CD4-positive, alpha-beta memory T cell (primary cell): ENCODE measurements at regions not wholly inside any gene's neighbourhood (a gene's known extent, or its start where the extent isn't known, plus 50 kb on each side); places are given as distances from the start of the nearest gene placed in this dataset.

ENCODE experiments used
- CTCF ChIA-PET: fragments of 350-600 bp; sonication (Branson Sonifier 250); formaldehyde crosslinking; loops from one replicate; lab custom pipeline; 2021; ENCODE audit warnings: inconsistent platforms; ENCODE audit not compliant: partially characterized antibody; lab: Charles Lee
- POLR2A ChIA-PET: fragments of 350-600 bp; sonication (Branson Sonifier 250); formaldehyde crosslinking; loops from one replicate; lab custom pipeline; 2021; ENCODE audit not compliant: partially characterized antibody; lab: Charles Lee
- DNase-seq, 5 donors: peaks; one replicate each; pipeline versions ENCODE4 v3.0.0 to v3.0.0-alpha.2; 2020 to 2022; ENCODE audit warnings: mixed read lengths in 1 of 5
- H3K27ac ChIP-seq: one replicate; pipeline ENCODE4 v1.7.0; 2013; ENCODE audit warnings: low read depth, low read length
- H3K27me3 ChIP-seq: 2 replicates; pipeline ENCODE4 v1.7.0; 2013; ENCODE audit warnings: mild to moderate bottlenecking, low read length, moderate library complexity; ENCODE audit not compliant: insufficient read depth
- H3K36me3 ChIP-seq: 2 replicates; pipeline ENCODE4 v1.7.0; 2013; ENCODE audit warnings: mild to moderate bottlenecking, low read length, moderate library complexity; ENCODE audit not compliant: insufficient read depth
- H3K4me1 ChIP-seq: 2 replicates; pipeline ENCODE4 v1.7.0; 2013; ENCODE audit warnings: mild to moderate bottlenecking, low read length, moderate library complexity; ENCODE audit not compliant: insufficient read depth
- H3K4me3 ChIP-seq, 2 donors: one replicate each; pipeline ENCODE4 v1.7.0; 2013; ENCODE audit warnings: low read length in 2 of 2, mild to moderate bottlenecking in 1 of 2
- H3K9me3 ChIP-seq, 2 donors: one replicate each; pipeline ENCODE4 v1.7.0; 2013; ENCODE audit warnings: low read length in 2 of 2, control low read depth in 1 of 2; ENCODE audit not compliant: control insufficient read depth in 1 of 2
- H3K27ac Mint-ChIP-seq, 7 donors: one replicate each; pipeline ENCODE4 v1.8.0; 2020 to 2021; ENCODE audit warnings: mixed read lengths in 7 of 7, mild to moderate bottlenecking in 6 of 7, inconsistent platforms in 3 of 7, moderate library complexity in 3 of 7
- H3K27me3 Mint-ChIP-seq, 2 donors: one replicate each; pipeline ENCODE4 v1.8.0; 2020 to 2021; ENCODE audit warnings: mixed read lengths in 2 of 2
- H3K36me3 Mint-ChIP-seq, 2 donors: one replicate each; pipeline ENCODE4 v1.8.0; 2020 to 2021; ENCODE audit warnings: mixed read lengths in 2 of 2, inconsistent platforms in 1 of 2, mild to moderate bottlenecking in 1 of 2
- H3K4me1 Mint-ChIP-seq, 4 donors: one replicate each; pipeline ENCODE4 v1.8.0; 2020 to 2021; ENCODE audit warnings: mixed read lengths in 4 of 4, mild to moderate bottlenecking in 1 of 4
- H3K4me3 Mint-ChIP-seq, 8 donors: one replicate each; pipeline ENCODE4 v1.8.0; 2020 to 2021; ENCODE audit warnings: mixed read lengths in 8 of 8, mild to moderate bottlenecking in 7 of 8, moderate library complexity in 6 of 8, inconsistent platforms in 3 of 8
- H3K9me3 Mint-ChIP-seq, 8 donors: one replicate each; pipeline ENCODE4 v1.8.0; 2020 to 2021; ENCODE audit warnings: mixed read lengths in 8 of 8, mild to moderate bottlenecking in 5 of 8, inconsistent platforms in 3 of 8, moderate library complexity in 1 of 8
- intact Hi-C: fragments of 100-400 bp; cut with micrococcal nuclease; formaldehyde crosslinking; loops from one replicate; pipeline ENCODE4 v1.15.1; 2023

- Mint-ChIP-seq H3K9me3 (peaks cover 0 to 6% (median 2%) of the 10 kb centered on the region in 8 donors), H3K27ac (no peak overlapping the region), H3K4me1 (no peaks in the 10 kb centered on the region), H3K36me3 (no peaks in the 10 kb centered on the region), H3K4me3 (no peak overlapping the region), H3K27me3 (no peaks in the 10 kb centered on the region)
- H3K27ac ChIP-seq, result no peak overlapping the region
- H3K9me3 ChIP-seq, result peaks cover 0 to 5% of the 10 kb centered on the region in 2 donors
- POLR2A ChIA-PET, result no interaction called here
- no peak for DNase-seq
- CTCF ChIA-PET, result no interaction called here
- intact Hi-C loops, result no loop called here
- no peaks in the 10 kb centered on the region for H3K4me1 ChIP-seq
- H3K4me3 ChIP-seq, result no peak overlapping the region
- H3K36me3 ChIP-seq, result no peaks in the 10 kb centered on the region
- H3K27me3 ChIP-seq, result no peaks in the 10 kb centered on the region
These were observed 1719.5 kb upstream of the MIR17HG start for GRCh38 chr13:89627996-89628395.

DNA sequence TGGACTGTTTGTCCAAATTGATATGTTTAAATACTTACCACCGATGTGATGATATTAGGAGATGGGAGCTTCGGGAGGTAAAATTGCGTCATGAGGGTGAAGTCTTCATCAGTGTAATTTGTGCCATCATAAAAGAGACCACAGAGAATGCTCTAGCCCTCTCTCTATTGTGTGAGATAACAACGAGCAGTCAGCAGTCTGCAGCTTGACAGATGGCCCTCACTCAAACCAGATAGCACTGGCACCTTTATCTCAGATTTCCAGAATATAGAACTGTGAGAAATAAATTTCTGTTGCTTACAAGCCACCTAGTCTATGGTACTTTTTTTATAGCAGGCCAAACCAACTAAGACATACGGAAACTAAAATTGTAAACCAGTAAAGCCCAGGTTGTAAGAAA is 1718.9 kb upstream of the MIR17HG start:
- peaks cover 0 to 5% of the 10 kb centered on the region in 2 donors for H3K9me3 ChIP-seq

DNA sequence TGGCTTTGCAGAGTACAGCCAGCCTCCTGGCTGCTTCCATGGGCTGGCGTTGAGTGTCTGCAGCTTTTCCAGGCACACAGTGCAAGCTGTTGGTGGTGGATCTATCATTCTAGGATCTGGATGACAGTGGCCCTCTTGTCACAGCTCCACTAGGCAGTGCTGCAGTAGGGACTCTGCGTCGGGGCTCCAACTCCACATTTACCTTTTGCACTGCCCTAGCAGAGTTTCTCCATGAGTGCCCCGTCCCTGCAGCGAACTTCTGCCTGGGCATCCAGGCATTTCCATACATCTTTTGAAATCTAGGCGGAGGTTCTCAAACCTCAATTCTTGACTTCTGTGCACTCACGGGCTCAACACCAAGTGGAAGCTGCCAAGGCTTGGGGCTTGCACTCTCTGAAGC is 1697.3 kb upstream of the MIR17HG start:
- H3K9me3 ChIP-seq, result no peaks in the 10 kb centered on the region
- intact Hi-C loops, result no loop called here
- DNase-seq, result no peak
- ChIA-PET POLR2A (no interaction called here), CTCF (no interaction called here)
- H3K36me3 ChIP-seq, result no peaks in the 10 kb centered on the region
- no peaks in the 10 kb centered on the region for H3K27me3 ChIP-seq
- Mint-ChIP-seq H3K4me1 (no peaks in the 10 kb centered on the region), H3K27ac (no peak overlapping the region), H3K27me3 (no peaks in the 10 kb centered on the region), H3K36me3 (no peaks in the 10 kb centered on the region), H3K9me3 (peaks cover 4 to 35% (median 14%) of the 10 kb centered on the region in 8 donors), H3K4me3 (no peak overlapping the region)
- H3K27ac ChIP-seq, result no peak overlapping the region
- no peaks in the 10 kb centered on the region for H3K4me1 ChIP-seq
- H3K4me3 ChIP-seq, result no peak overlapping the region

More for the DNA sequence above, 1718.9 kb upstream of the MIR17HG start:
- ChIA-PET POLR2A (no interaction called here), CTCF (no interaction called here)
- Mint-ChIP-seq H3K4me1 (no peaks in the 10 kb centered on the region), H3K4me3 (no peak overlapping the region), H3K9me3 (peaks cover 0 to 6% (median 3%) of the 10 kb centered on the region in 8 donors), H3K27me3 (no peaks in the 10 kb centered on the region), H3K27ac (no peak overlapping the region), H3K36me3 (no peaks in the 10 kb centered on the region)
- intact Hi-C loops, result no loop called here
- Histone ChIP-seq H3K36me3 (no peaks in the 10 kb centered on the region), H3K4me3 (no peak overlapping the region), H3K27me3 (no peaks in the 10 kb centered on the region), H3K27ac (no peak overlapping the region), H3K4me1 (no peaks in the 10 kb centered on the region)
- DNase-seq, result no peak

DNA sequence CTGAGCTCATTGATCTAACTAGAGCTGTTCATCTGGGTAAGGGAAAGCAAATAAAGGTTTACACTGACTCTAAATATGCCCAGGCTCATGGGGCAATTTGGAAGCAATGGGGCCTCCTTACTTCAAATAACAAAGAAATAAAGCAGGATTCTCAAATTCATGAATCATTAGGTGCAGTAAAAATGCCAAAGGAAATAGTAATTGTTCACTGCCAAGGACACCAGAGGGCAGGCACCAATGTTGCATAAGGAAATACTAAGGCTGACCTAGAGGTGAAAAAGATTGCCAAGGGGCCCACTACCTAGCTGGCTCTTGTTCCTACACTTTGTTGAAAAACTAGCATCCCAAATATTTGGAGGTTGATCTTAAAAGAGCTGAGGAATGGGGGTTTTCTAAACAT is 1686.7 kb upstream of the MIR17HG start:
- H3K9me3 Mint-ChIP-seq, result peaks cover 0 to 30% (median 13%) of the 10 kb centered on the region in 8 donors
- DNase-seq, result no peak
- ChIA-PET CTCF (no interaction called here), POLR2A (no interaction called here)
- no peaks in the 10 kb centered on the region for H3K36me3 ChIP-seq
- H3K9me3 ChIP-seq, result no peaks in the 10 kb centered on the region
- H3K36me3 Mint-ChIP-seq, result no peaks in the 10 kb centered on the region
- no peaks in the 10 kb centered on the region for H3K27me3 ChIP-seq
- no peaks in the 10 kb centered on the region for H3K4me1 Mint-ChIP-seq
- no peak overlapping the region for H3K4me3 Mint-ChIP-seq
- H3K27ac Mint-ChIP-seq, result no peak overlapping the region
- H3K4me3 ChIP-seq, result no peak overlapping the region
- H3K4me1 ChIP-seq, result no peaks in the 10 kb centered on the region
- no peak overlapping the region for H3K27ac ChIP-seq
- no peaks in the 10 kb centered on the region for H3K27me3 Mint-ChIP-seq
- intact Hi-C loops, result no loop called here

DNA sequence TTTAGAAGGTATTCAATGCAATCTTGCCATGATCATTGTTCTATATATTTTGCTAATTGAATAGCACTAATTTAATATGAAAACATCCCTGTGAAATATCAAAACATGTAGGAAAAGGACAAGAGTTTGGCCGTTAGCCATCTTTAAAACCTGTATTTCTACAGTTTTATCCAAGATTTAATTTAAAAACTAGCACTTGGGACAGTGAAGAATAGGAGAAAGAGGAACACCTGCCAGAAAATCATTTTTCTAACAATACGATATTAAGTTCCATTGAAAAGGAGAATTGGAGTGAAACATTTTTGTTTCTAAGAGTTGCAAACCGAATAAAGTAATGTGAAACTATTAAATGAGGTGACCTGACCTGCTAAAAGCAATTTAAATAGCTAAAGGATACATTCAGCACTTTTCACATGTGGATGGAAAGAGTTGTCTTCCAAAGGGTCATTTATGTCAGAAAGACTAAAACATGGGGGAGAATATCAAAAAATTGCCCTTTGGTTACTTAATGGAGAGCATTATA is 1673.6 kb upstream of the MIR17HG start:
- no peaks in the 10 kb centered on the region for H3K4me1 ChIP-seq
- no peaks in the 10 kb centered on the region for H3K36me3 Mint-ChIP-seq
- H3K4me3 ChIP-seq, result no peak overlapping the region
- no peak for DNase-seq
- no peak overlapping the region for H3K4me3 Mint-ChIP-seq
- CTCF ChIA-PET, result no interaction called here
- no peaks in the 10 kb centered on the region for H3K27me3 ChIP-seq
- H3K27me3 Mint-ChIP-seq, result no peaks in the 10 kb centered on the region
- no peak overlapping the region for H3K27ac Mint-ChIP-seq
- no peak overlapping the region for H3K27ac ChIP-seq
- no peaks in the 10 kb centered on the region for H3K4me1 Mint-ChIP-seq
- peaks cover 0 to 18% (median 3%) of the 10 kb centered on the region in 8 donors for H3K9me3 Mint-ChIP-seq
- no peaks in the 10 kb centered on the region for H3K9me3 ChIP-seq
- no peaks in the 10 kb centered on the region for H3K36me3 ChIP-seq
- POLR2A ChIA-PET, result no interaction called here
- intact Hi-C loops, result no loop called here

DNA sequence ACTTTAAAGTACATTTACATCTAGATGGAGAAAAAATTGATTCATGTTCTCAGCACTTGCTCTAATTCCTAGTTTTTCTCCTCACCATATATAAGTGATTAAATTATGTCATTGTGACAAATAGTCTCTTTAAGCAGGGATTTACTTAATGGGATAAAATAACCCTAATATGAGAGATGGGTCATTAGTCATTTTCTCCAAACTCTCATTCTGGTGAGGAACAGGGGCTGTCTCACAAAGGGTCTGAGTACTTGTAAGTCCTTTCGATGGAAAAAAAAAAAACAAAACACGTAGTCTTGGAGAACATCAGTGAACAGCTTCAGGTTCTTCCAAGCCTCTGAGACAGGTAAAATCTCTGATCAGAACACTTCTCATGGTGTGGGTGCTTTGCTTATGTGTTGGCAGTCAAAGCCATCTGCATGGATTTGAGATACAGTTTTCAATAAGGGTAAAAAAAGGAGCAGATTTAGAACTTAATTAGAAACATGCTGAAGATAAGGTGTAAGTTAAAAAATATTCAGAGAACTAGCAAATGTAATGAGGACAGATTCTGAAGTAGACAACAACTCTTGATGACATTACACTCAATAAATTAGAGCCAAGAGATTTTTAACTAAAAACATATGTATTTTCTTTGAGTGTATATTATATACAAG is 1668.9 kb upstream of the MIR17HG start:
- POLR2A ChIA-PET, result no interaction called here
- no peak for DNase-seq
- no peaks in the 10 kb centered on the region for H3K27me3 Mint-ChIP-seq

DNA sequence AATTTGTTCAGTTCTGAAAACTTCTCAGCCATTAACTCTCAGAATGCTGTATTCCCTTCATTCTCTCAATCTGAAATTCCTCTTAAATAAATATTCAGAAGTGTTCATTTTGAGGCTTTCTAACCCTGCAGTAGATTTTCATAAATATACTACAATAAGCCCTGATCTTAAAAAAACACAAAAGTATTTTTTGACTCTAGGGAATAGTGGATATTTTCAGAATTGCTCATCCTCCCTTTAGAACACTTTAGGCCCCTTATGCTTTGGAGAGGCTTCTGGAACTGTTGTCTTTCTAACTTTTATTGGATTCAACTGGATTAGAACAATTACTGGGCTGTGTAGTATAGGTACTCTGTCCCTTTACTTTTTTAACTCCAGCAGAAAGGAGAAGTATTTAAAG is 1662.6 kb upstream of the MIR17HG start:
- Histone ChIP-seq H3K4me1 (no peaks in the 10 kb centered on the region), H3K27ac (no peak overlapping the region), H3K4me3 (no peak overlapping the region), H3K9me3 (no peaks in the 10 kb centered on the region), H3K36me3 (no peaks in the 10 kb centered on the region), H3K27me3 (no peaks in the 10 kb centered on the region)
- no peaks in the 10 kb centered on the region for H3K4me1 Mint-ChIP-seq
- DNase-seq, result no peak
- no peak overlapping the region for H3K27ac Mint-ChIP-seq
- H3K4me3 Mint-ChIP-seq, result no peak overlapping the region
- POLR2A ChIA-PET, result no interaction called here
- no peaks in the 10 kb centered on the region for H3K27me3 Mint-ChIP-seq
- peaks cover 0 to 14% (median 8%) of the 10 kb centered on the region in 8 donors for H3K9me3 Mint-ChIP-seq
- CTCF ChIA-PET, result no interaction called here
- no peaks in the 10 kb centered on the region for H3K36me3 Mint-ChIP-seq
- intact Hi-C loops, result no loop called here

More for the DNA sequence above, 1668.9 kb upstream of the MIR17HG start:
- H3K27ac Mint-ChIP-seq, result no peak overlapping the region
- Histone ChIP-seq H3K4me3 (no peak overlapping the region), H3K4me1 (no peaks in the 10 kb centered on the region), H3K27ac (no peak overlapping the region), H3K27me3 (no peaks in the 10 kb centered on the region), H3K9me3 (no peaks in the 10 kb centered on the region), H3K36me3 (no peaks in the 10 kb centered on the region)
- no peaks in the 10 kb centered on the region for H3K4me1 Mint-ChIP-seq
- CTCF ChIA-PET, result no interaction called here
- no peak overlapping the region for H3K4me3 Mint-ChIP-seq
- no peaks in the 10 kb centered on the region for H3K36me3 Mint-ChIP-seq
- intact Hi-C loops, result no loop called here
- peaks cover 0 to 6% (median 2%) of the 10 kb centered on the region in 8 donors for H3K9me3 Mint-ChIP-seq
